ENCODE measurements at regions not wholly inside any gene's neighbourhood (a gene's known extent, or its start where the extent isn't known, plus 50 kb on each side); places are given as distances from the start of the nearest gene placed in this dataset.

GRCh38 chr1:116311193-116311592 is 61.9 kb upstream of the ATP1A1 start:
- H3K4me3 ChIP-seq (ENCODE audit: low read depth, low read length) = no peak overlapping the region
- DNase-seq (ENCODE audit: low read depth) = no peak
- TF ChIP-seq CTCF (IDR thresholded peaks at IDR 0.05; ENCODE audit: insufficient read depth, low read depth, low read length, missing control alignments) = no peak

- no peak for DNase-seq (ENCODE audit: low read depth)
- no peak for TF ChIP-seq CTCF (IDR thresholded peaks at IDR 0.05; ENCODE audit: insufficient read depth, low read depth, low read length, missing control alignments)
- no peak overlapping the region for H3K4me3 ChIP-seq (ENCODE audit: low read depth, low read length)
These were observed 61.0 kb upstream of the ATP1A1 start for GRCh38 chr1:116311756-116312680.

- TF ChIP-seq CTCF (IDR thresholded peaks at IDR 0.05; ENCODE audit: insufficient read depth, low read depth, low read length, missing control alignments) = no peak
- DNase-seq (ENCODE audit: low read depth) = no peak
- no peak overlapping the region for H3K4me3 ChIP-seq (ENCODE audit: low read depth, low read length)
These were observed 60.4 kb upstream of the ATP1A1 start for GRCh38 chr1:116312681-116313069.

- DNase-seq (ENCODE audit: low read depth) = no peak
- H3K4me3 ChIP-seq (ENCODE audit: low read depth, low read length) = no peak overlapping the region
- no peak for TF ChIP-seq CTCF (IDR thresholded peaks at IDR 0.05; ENCODE audit: insufficient read depth, low read depth, low read length, missing control alignments)
These were observed 59.3 kb upstream of the ATP1A1 start for GRCh38 chr1:116313776-116314175.

- H3K4me3 ChIP-seq (ENCODE audit: low read depth, low read length) = no peak overlapping the region
- TF ChIP-seq CTCF (IDR thresholded peaks at IDR 0.05; ENCODE audit: insufficient read depth, low read depth, low read length, missing control alignments) = no peak
- DNase-seq (ENCODE audit: low read depth) = no peak
These were observed 58.6 kb upstream of the ATP1A1 start for GRCh38 chr1:116314305-116314919.

GRCh38 chr1:116316373-116316772 is 56.7 kb upstream of the ATP1A1 start:
- no peak for TF ChIP-seq CTCF (IDR thresholded peaks at IDR 0.05; ENCODE audit: insufficient read depth, low read depth, low read length, missing control alignments)
- no peak for DNase-seq (ENCODE audit: low read depth)
- no peak overlapping the region for H3K4me3 ChIP-seq (ENCODE audit: low read depth, low read length)

Data from GM12865 (cell line).